CD4-positive, CD25-positive, alpha-beta regulatory T cell (primary cell): ENCODE measurements at regions not wholly inside any gene's neighbourhood (a gene's known extent, or its start where the extent isn't known, plus 50 kb on each side); places are given as distances from the start of the nearest gene placed in this dataset.
"Not testable (repeated sequence)": the region's sequence is repeated elsewhere in the genome, so short reads cannot be mapped to it uniquely, and the experiment has no call there.

Experiments
- ATAC-seq, 2 donors: fragments of 150-1000 bp; cut with Tn5 transposase; one replicate each; pipeline ENCODE4 v1.10.0; 2021; ENCODE audit warnings: low read depth in 2 of 2, moderate number of reproducible peaks in 2 of 2, moderate library complexity in 1 of 2
- DNase-seq, 3 donors: peaks; one replicate each; pipeline versions ENCODE4 v3.0.0 to v3.0.0-alpha.2; 2012 to 2022; ENCODE audit warnings: mixed read lengths in 1 of 3
- H3K27ac ChIP-seq: one replicate; pipeline ENCODE4 v1.7.0; 2013; ENCODE audit warnings: mild to moderate bottlenecking, low read length; ENCODE audit not compliant: insufficient read depth, poor library complexity, severe bottlenecking
- H3K27me3 ChIP-seq: one replicate; pipeline ENCODE4 v1.7.0; 2013; ENCODE audit warnings: low read length; ENCODE audit not compliant: control insufficient read depth, insufficient read depth
- H3K36me3 ChIP-seq: one replicate; pipeline ENCODE4 v1.7.0; 2013; ENCODE audit warnings: mild to moderate bottlenecking, low read length, moderate library complexity; ENCODE audit not compliant: control insufficient read depth, insufficient read depth
- H3K4me1 ChIP-seq: 2 replicates; pipeline ENCODE4 v1.7.0; 2013; ENCODE audit warnings: mild to moderate bottlenecking, low read length; ENCODE audit not compliant: insufficient read depth, control insufficient read depth, poor library complexity, severe bottlenecking
- H3K4me3 ChIP-seq: one replicate; pipeline ENCODE4 v1.7.0; 2013; ENCODE audit warnings: low read depth, mild to moderate bottlenecking, low read length, moderate library complexity
- H3K9me3 ChIP-seq, 2 experiments: 1 replicate in 1 of 2; 2 replicates in 1 of 2; pipeline ENCODE4 v1.7.0; 2013; ENCODE audit warnings: low read length in 2 of 2, mild to moderate bottlenecking in 1 of 2, moderate library complexity in 1 of 2; ENCODE audit not compliant: control insufficient read depth in 2 of 2
- H3K27ac Mint-ChIP-seq, 3 donors: one replicate each; pipeline ENCODE4 v1.8.0; 2020 to 2022; ENCODE audit warnings: mild to moderate bottlenecking in 3 of 3, mixed read lengths in 3 of 3, moderate library complexity in 2 of 3
- H3K27me3 Mint-ChIP-seq: one replicate; pipeline ENCODE4 v1.8.0; 2022; ENCODE audit warnings: mild to moderate bottlenecking, mixed read lengths
- H3K36me3 Mint-ChIP-seq: one replicate; pipeline ENCODE4 v1.8.0; 2020; ENCODE audit warnings: mixed read lengths
- H3K4me1 Mint-ChIP-seq, 4 donors: one replicate each; pipeline ENCODE4 v1.8.0; 2020 to 2022; ENCODE audit warnings: mixed read lengths in 4 of 4, mild to moderate bottlenecking in 1 of 4
- H3K4me3 Mint-ChIP-seq, 4 donors: one replicate each; pipeline ENCODE4 v1.8.0; 2020 to 2022; ENCODE audit warnings: mild to moderate bottlenecking in 4 of 4, mixed read lengths in 4 of 4, moderate library complexity in 3 of 4
- H3K9me3 Mint-ChIP-seq, 7 donors: one replicate each; pipeline ENCODE4 v1.8.0; 2020 to 2022; ENCODE audit warnings: mixed read lengths in 7 of 7, mild to moderate bottlenecking in 3 of 7, moderate library complexity in 2 of 7

DNA sequence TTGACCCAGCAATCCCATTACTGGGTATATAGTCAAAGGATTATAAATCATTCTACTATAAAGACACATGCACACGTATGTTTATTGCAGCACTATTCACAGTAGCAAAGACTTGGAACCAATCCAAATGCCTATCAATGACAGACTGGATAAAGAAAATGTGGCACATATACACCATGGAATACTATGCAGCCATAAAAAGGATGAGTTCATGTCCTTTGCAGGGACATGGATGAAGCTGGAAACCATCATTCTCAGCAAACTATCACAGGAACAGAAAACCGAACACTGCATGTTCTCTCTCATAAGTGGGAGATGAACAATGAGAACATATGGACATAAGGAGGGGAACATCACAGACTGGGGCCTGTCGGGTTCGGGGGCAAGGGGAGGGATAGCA, 140.3 kb upstream of the OSMR start:
- not testable (repeated sequence) for H3K4me3 ChIP-seq, H3K27ac Mint-ChIP-seq, H3K4me1 Mint-ChIP-seq, H3K27me3 ChIP-seq, H3K36me3 Mint-ChIP-seq, H3K36me3 ChIP-seq, H3K9me3 ChIP-seq, H3K27me3 Mint-ChIP-seq, H3K4me3 Mint-ChIP-seq, H3K4me1 ChIP-seq, DNase-seq, ATAC-seq, H3K9me3 Mint-ChIP-seq, H3K27ac ChIP-seq

- Histone ChIP-seq H3K4me3 (no peak overlapping the region), H3K36me3 (no peaks in the 10 kb centered on the region), H3K27me3 (no peaks in the 10 kb centered on the region), H3K9me3 (no peaks in the 10 kb centered on the region), H3K4me1 (no peaks in the 10 kb centered on the region), H3K27ac (no peak overlapping the region)
- no peak overlapping the region for H3K27ac Mint-ChIP-seq
- no peak for ATAC-seq
- no peaks in the 10 kb centered on the region for H3K36me3 Mint-ChIP-seq
- H3K4me1 Mint-ChIP-seq: no peaks in the 10 kb centered on the region
- no peak overlapping the region for H3K4me3 Mint-ChIP-seq
- peaks cover 0 to 5% (median 3%) of the 10 kb centered on the region in 7 donors for H3K9me3 Mint-ChIP-seq
- no peaks in the 10 kb centered on the region for H3K27me3 Mint-ChIP-seq
- no peak for DNase-seq
Observed at GRCh38 chr5:38706376-38706775, 139.4 kb upstream of the OSMR start.

GRCh38 chr5:38707352-38708210, 138.2 kb upstream of the OSMR start:
- Mint-ChIP-seq H3K9me3 (peaks cover 0 to 3% (median 2%) of the 10 kb centered on the region in 7 donors), H3K4me3 (no peak overlapping the region), H3K27ac (no peak overlapping the region), H3K36me3 (no peaks in the 10 kb centered on the region), H3K27me3 (peaks cover 6% of the 10 kb centered on the region), H3K4me1 (no peaks in the 10 kb centered on the region)
- Histone ChIP-seq H3K27ac (no peak overlapping the region), H3K4me3 (no peak overlapping the region), H3K27me3 (no peaks in the 10 kb centered on the region), H3K4me1 (no peaks in the 10 kb centered on the region), H3K36me3 (no peaks in the 10 kb centered on the region), H3K9me3 (no peaks in the 10 kb centered on the region)
- DNase-seq (no peak), ATAC-seq (no peak)

- H3K4me1 ChIP-seq: no peaks in the 10 kb centered on the region
- DNase-seq: no peak
- H3K27ac ChIP-seq: no peak overlapping the region
- Mint-ChIP-seq H3K27me3 (peaks cover 6% of the 10 kb centered on the region), H3K4me3 (no peak overlapping the region), H3K4me1 (no peaks in the 10 kb centered on the region), H3K27ac (no peak overlapping the region), H3K9me3 (peaks cover 0 to 3% (median 0%) of the 10 kb centered on the region in 7 donors), H3K36me3 (no peaks in the 10 kb centered on the region)
- no peak for ATAC-seq
- H3K4me3 ChIP-seq: no peak overlapping the region
- no peaks in the 10 kb centered on the region for H3K27me3 ChIP-seq
- no peaks in the 10 kb centered on the region for H3K9me3 ChIP-seq
- H3K36me3 ChIP-seq: no peaks in the 10 kb centered on the region
Observed at GRCh38 chr5:38709678-38710306, 136.0 kb upstream of the OSMR start.

- DNase-seq: no peak
- no peaks in the 10 kb centered on the region for H3K9me3 ChIP-seq
- Mint-ChIP-seq H3K4me3 (no peak overlapping the region), H3K4me1 (no peaks in the 10 kb centered on the region), H3K36me3 (no peaks in the 10 kb centered on the region), H3K9me3 (peaks cover 0 to 3% (median 0%) of the 10 kb centered on the region in 7 donors), H3K27me3 (peaks cover 6% of the 10 kb centered on the region), H3K27ac (no peak overlapping the region)
- no peak overlapping the region for H3K27ac ChIP-seq
- H3K27me3 ChIP-seq: no peaks in the 10 kb centered on the region
- no peak for ATAC-seq
- H3K4me3 ChIP-seq: no peak overlapping the region
- no peaks in the 10 kb centered on the region for H3K4me1 ChIP-seq
- no peaks in the 10 kb centered on the region for H3K36me3 ChIP-seq
Observed at GRCh38 chr5:38710627-38711026, 135.2 kb upstream of the OSMR start.

- no peaks in the 10 kb centered on the region for H3K36me3 ChIP-seq
- no peak for ATAC-seq
- Mint-ChIP-seq H3K27me3 (peaks cover 9% of the 10 kb centered on the region), H3K4me1 (no peaks in the 10 kb centered on the region), H3K36me3 (no peaks in the 10 kb centered on the region), H3K4me3 (no peak overlapping the region), H3K9me3 (peaks cover 0 to 2% (median 0%) of the 10 kb centered on the region in 7 donors), H3K27ac (no peak overlapping the region)
- no peak for DNase-seq
- H3K27me3 ChIP-seq: no peaks in the 10 kb centered on the region
- H3K27ac ChIP-seq: no peak overlapping the region
- H3K4me3 ChIP-seq: no peak overlapping the region
- no peaks in the 10 kb centered on the region for H3K4me1 ChIP-seq
- H3K9me3 ChIP-seq: no peaks in the 10 kb centered on the region
Observed at GRCh38 chr5:38712391-38712790, 133.4 kb upstream of the OSMR start.

- no peaks in the 10 kb centered on the region for H3K27me3 ChIP-seq
- H3K4me1 Mint-ChIP-seq: no peaks in the 10 kb centered on the region
- DNase-seq (no peak), ATAC-seq (no peak)
- no peak overlapping the region for H3K4me3 ChIP-seq
- H3K27ac Mint-ChIP-seq: no peak overlapping the region
- H3K27ac ChIP-seq: no peak overlapping the region
- no peak overlapping the region for H3K4me3 Mint-ChIP-seq
- no peaks in the 10 kb centered on the region for H3K36me3 Mint-ChIP-seq
- H3K36me3 ChIP-seq: no peaks in the 10 kb centered on the region
- H3K27me3 Mint-ChIP-seq: peaks cover 9% of the 10 kb centered on the region
- H3K4me1 ChIP-seq: no peaks in the 10 kb centered on the region
- H3K9me3 Mint-ChIP-seq: peaks cover 0 to 2% (median 0%) of the 10 kb centered on the region in 7 donors
- no peaks in the 10 kb centered on the region for H3K9me3 ChIP-seq
Observed at GRCh38 chr5:38714240-38714639, 131.6 kb upstream of the OSMR start.
